HEK293 (cell line): ENCODE measurements at regions not wholly inside any gene's neighbourhood (a gene's known extent, or its start where the extent isn't known, plus 50 kb on each side); places are given as distances from the start of the nearest gene placed in this dataset.

Source experiments
- CTCF ChIA-PET: fragments of 350-600 bp; formaldehyde crosslinking; extraction: SDS; loops from one replicate; lab custom pipeline; 2021; ENCODE audit warnings: antibody characterized with exemption; lab: Yijun Ruan, JAX
- POLR2A ChIA-PET: fragments of 300-600 bp; formaldehyde crosslinking; extraction: SDS; loops from one replicate; lab custom pipeline; 2020; ENCODE audit warnings: antibody characterized with exemption, inconsistent platforms; lab: Yijun Ruan, JAX
- H3K27ac ChIP-seq: fragments of 200-500 bp; sonication (Bioruptor generic); 2 replicates; pipeline ENCODE4 v1.5.1; 2014; ENCODE audit warnings: low read depth, low read length, control low read depth, inconsistent platforms; ENCODE audit errors: extremely low read depth
- H3K36me3 ChIP-seq, 2 experiments: fragments of 200-500 bp in 1 of 2; sonication (Bioruptor generic) in 1 of 2; 1 replicate in 1 of 2; 2 replicates in 1 of 2; pipeline ENCODE4 v1.5.1; 2014 to 2017; ENCODE audit warnings: inconsistent platforms in 2 of 2, low read length in 2 of 2; ENCODE audit not compliant: control insufficient read depth in 2 of 2, insufficient read depth in 1 of 2
- H3K4me1 ChIP-seq: fragments of 200-500 bp; sonication (Bioruptor generic); 2 replicates; pipeline ENCODE4 v1.5.1; 2014; ENCODE audit warnings: mild to moderate bottlenecking, low read length, inconsistent platforms; ENCODE audit not compliant: control insufficient read depth, insufficient read depth
- H3K4me3 ChIP-seq: 2 replicates; pipeline ENCODE4 v1.5.1; 2011; ENCODE audit warnings: low read depth, mild to moderate bottlenecking, control low read depth, low read length, moderate library complexity
- H3K9me3 ChIP-seq: fragments of 200-500 bp; sonication (Bioruptor generic); 2 replicates; pipeline ENCODE4 v1.5.1; 2014; ENCODE audit warnings: low read depth, low read length, inconsistent platforms; ENCODE audit not compliant: control insufficient read depth, insufficient read depth
- ELK4 ChIP-seq: IDR thresholded peaks from 2 replicates; pipeline ENCODE4 v1.6.1; 2011; ENCODE audit warnings: mild to moderate bottlenecking, low read depth, low read length, borderline replicate concordance
- MEIS1 ChIP-seq: sonication (generic); formaldehyde crosslinking; IDR thresholded peaks from 2 replicates; pipeline ENCODE4 v1.8.1; 2022; ENCODE audit warnings: missing genetic modification reagents, mild to moderate bottlenecking, borderline replicate concordance
- PATZ1 ChIP-seq: fragments of 450-650 bp; formaldehyde crosslinking; IDR thresholded peaks from 2 replicates; pipeline ENCODE4 v1.5.1; 2016; ENCODE audit warnings: missing biosample characterization, missing genetic modification characterization
- SALL2 ChIP-seq: fragments of 450-650 bp; formaldehyde crosslinking; IDR thresholded peaks from 2 replicates; pipeline ENCODE4 v1.5.0; 2017; ENCODE audit warnings: missing biosample characterization, mild to moderate bottlenecking, missing genetic modification characterization, borderline replicate concordance
- SCRT1 ChIP-seq: fragments of 450-650 bp; formaldehyde crosslinking; IDR thresholded peaks from 2 replicates; pipeline ENCODE4 v1.5.1; 2016; ENCODE audit warnings: missing biosample characterization, missing genetic modification characterization, borderline replicate concordance
- ZBTB1 ChIP-seq: fragments of 450-650 bp; formaldehyde crosslinking; IDR thresholded peaks from 2 replicates; pipeline ENCODE4 v1.5.1; 2016; ENCODE audit warnings: missing biosample characterization, missing genetic modification characterization
- ZNF10 ChIP-seq: fragments of 450-650 bp; formaldehyde crosslinking; IDR thresholded peaks from 2 replicates; pipeline ENCODE4 v1.5.1; 2017; ENCODE audit warnings: missing biosample characterization, missing genetic modification characterization
- ZNF140 ChIP-seq: fragments of 450-650 bp; formaldehyde crosslinking; IDR thresholded peaks from 2 replicates; pipeline ENCODE4 v1.5.1; 2016; ENCODE audit warnings: missing biosample characterization, missing genetic modification characterization
- ZNF16 ChIP-seq: fragments of 450-650 bp; formaldehyde crosslinking; IDR thresholded peaks from 2 replicates; pipeline ENCODE4 v1.5.1; 2016; ENCODE audit warnings: low read depth, missing biosample characterization, missing genetic modification characterization
- ZNF266 ChIP-seq: fragments of 450-650 bp; formaldehyde crosslinking; IDR thresholded peaks from 2 replicates; pipeline ENCODE4 v1.5.1; 2016; ENCODE audit warnings: missing biosample characterization, missing genetic modification characterization, low read depth
- ZNF324 ChIP-seq: fragments of 450-650 bp; formaldehyde crosslinking; IDR thresholded peaks from 2 replicates; pipeline ENCODE4 v1.5.1; 2016; ENCODE audit warnings: missing biosample characterization, missing genetic modification characterization
- ZNF433 ChIP-seq: fragments of 450-650 bp; formaldehyde crosslinking; IDR thresholded peaks from 2 replicates; pipeline ENCODE4 v1.5.1; 2016; ENCODE audit warnings: missing biosample characterization, missing genetic modification characterization, low read depth
- ZNF530 ChIP-seq: fragments of 450-650 bp; formaldehyde crosslinking; IDR thresholded peaks from 2 replicates; pipeline ENCODE4 v1.5.1; 2016; ENCODE audit warnings: low read depth, missing biosample characterization, missing genetic modification characterization
- ZNF624 ChIP-seq: fragments of 450-650 bp; formaldehyde crosslinking; IDR thresholded peaks from 2 replicates; pipeline ENCODE4 v1.5.1; 2017; ENCODE audit warnings: missing biosample characterization, missing genetic modification characterization
- ZNF626 ChIP-seq: fragments of 450-650 bp; sonication (Bioruptor Pico); formaldehyde crosslinking; IDR thresholded peaks from 2 replicates; pipeline ENCODE4 v1.5.1; 2018; ENCODE audit warnings: missing biosample characterization, missing genetic modification characterization, inconsistent platforms
- ZNF658 ChIP-seq: fragments of 450-650 bp; formaldehyde crosslinking; IDR thresholded peaks from 2 replicates; pipeline ENCODE4; 2016; ENCODE audit warnings: missing biosample characterization, missing genetic modification characterization
- ZNF692 ChIP-seq: fragments of 450-650 bp; formaldehyde crosslinking; IDR thresholded peaks from 2 replicates; pipeline ENCODE4 v1.5.1; 2016; ENCODE audit warnings: missing biosample characterization, missing genetic modification characterization
- ZNF785 ChIP-seq: fragments of 450-650 bp; formaldehyde crosslinking; IDR thresholded peaks from 2 replicates; pipeline ENCODE4 v1.5.1; 2016; ENCODE audit warnings: missing biosample characterization, missing genetic modification characterization
- ZNF837 ChIP-seq: fragments of 450-650 bp; formaldehyde crosslinking; IDR thresholded peaks from 2 replicates; pipeline ENCODE4 v1.5.1; 2016; ENCODE audit warnings: missing biosample characterization, missing genetic modification characterization
- ZSCAN23 ChIP-seq: fragments of 450-650 bp; formaldehyde crosslinking; IDR thresholded peaks from 2 replicates; pipeline ENCODE4 v1.5.1; 2016; ENCODE audit warnings: missing biosample characterization, missing genetic modification characterization
- ZXDB ChIP-seq: fragments of 450-650 bp; formaldehyde crosslinking; IDR thresholded peaks from 2 replicates; pipeline ENCODE4 v1.5.1; 2016; ENCODE audit warnings: missing biosample characterization, missing genetic modification characterization

GRCh38 chr1:239458144-239458500 is 71.8 kb downstream of the CHRM3 start (continued):
- TF ChIP-seq ZNF785 (tag by site-specific recombination) = no peak

- H3K27ac ChIP-seq = no peak overlapping the region
- ChIA-PET CTCF (no interaction called here), POLR2A (no interaction called here)
- no peak for TF ChIP-seq ZXDB (tag by site-specific recombination)
- TF ChIP-seq ZNF624 (tag by site-specific recombination) = no peak
- no peak for TF ChIP-seq ELK4
- TF ChIP-seq ZNF140 = no peak
- no peak for TF ChIP-seq ZNF10
- no peak for TF ChIP-seq ZSCAN23 (tag by site-specific recombination)
- no peak for TF ChIP-seq ZNF433 (tag by site-specific recombination)
- no peak for TF ChIP-seq ZNF324 (tag by site-specific recombination)
- TF ChIP-seq SALL2 (tag by site-specific recombination) = no peak
- H3K4me3 ChIP-seq = no peak overlapping the region
- H3K9me3 ChIP-seq = no peaks in the 10 kb centered on the region
- no peaks in the 10 kb centered on the region for H3K4me1 ChIP-seq
- H3K36me3 ChIP-seq = no peaks in the 10 kb centered on the region
Observed at GRCh38 chr1:239467730-239468129, 81.4 kb downstream of the CHRM3 start.

- Histone ChIP-seq H3K4me1 (no peaks in the 10 kb centered on the region), H3K36me3 (no peaks in the 10 kb centered on the region), H3K9me3 (peaks cover 3% of the 10 kb centered on the region), H3K4me3 (no peak overlapping the region), H3K27ac (no peak overlapping the region)
- ChIA-PET CTCF (interaction anchor here (0.6 kb wide), 1 partner anchor 417 kb away, joined by 6 read pairs; no protein-coding TSS in a partner anchor), POLR2A (no interaction called here)
- TF ChIP-seq ZNF785 (tag by site-specific recombination) = no peak
- TF ChIP-seq ZNF16 (tag by site-specific recombination) = no peak
- no peak for TF ChIP-seq ZNF530 (tag by site-specific recombination)
- TF ChIP-seq ZNF692 = no peak
- no peak for TF ChIP-seq ZNF266
- no peak for TF ChIP-seq ZNF837 (tag by site-specific recombination)
- no peak for TF ChIP-seq SCRT1 (tag by site-specific recombination)
- no peak for TF ChIP-seq ZBTB1
- no peak for TF ChIP-seq ZNF658 (tag by site-specific recombination)
- no peak for TF ChIP-seq ZNF626 (tag by site-specific recombination)
- TF ChIP-seq ZXDB (tag by site-specific recombination) = no peak
- TF ChIP-seq MEIS1 (CRISPR knock-in tag) = no peak
- TF ChIP-seq PATZ1 (tag by site-specific recombination) = no peak
Observed at GRCh38 chr1:239478069-239478468, 91.7 kb downstream of the CHRM3 start.
